ENCODE measurements at regions not wholly inside any gene's neighbourhood (a gene's known extent, or its start where the extent isn't known, plus 50 kb on each side); places are given as distances from the start of the nearest gene placed in this dataset.

- no peak for TF ChIP-seq CTCF (IDR thresholded peaks at IDR 0.05)
- TF ChIP-seq EP300 (IDR thresholded peaks at IDR 0.05), result no peak
- TF ChIP-seq POLR2A (IDR thresholded peaks at IDR 0.05), result no peak
- no peak for TF ChIP-seq POLR2AphosphoS5 (IDR thresholded peaks at IDR 0.05)
Observed at GRCh38 chr7:52005613-52006012, 689.0 kb upstream of the COBL start.

All from sigmoid colon (tissue), 4 donors.